Suppressor macrophage treated with lipopolysaccharide for 4 hours (primary cell): ENCODE measurements at regions not wholly inside any gene's neighbourhood (a gene's known extent, or its start where the extent isn't known, plus 50 kb on each side); places are given as distances from the start of the nearest gene placed in this dataset.
A peak's percentile ranks its signal among the peaks of the same experiment; 100 is the strongest.

Source experiments
- DNase-seq: peaks from one replicate; pipeline ENCODE4 v3.0.0-alpha.2; 2020

GRCh38 chr2:9135822-9136558 lies 70.6 kb upstream of the ASAP2 start:
- DNase-seq: no peak

- no peak for DNase-seq
Observed at GRCh38 chr2:9127316-9127715, 79.3 kb upstream of the ASAP2 start.

GRCh38 chr2:9126540-9126939 lies 80.1 kb upstream of the ASAP2 start:
- no peak for DNase-seq

GRCh38 chr2:9124231-9124741 lies 82.3 kb upstream of the ASAP2 start:
- no peak for DNase-seq

GRCh38 chr2:9123069-9123468 lies 83.5 kb upstream of the ASAP2 start:
- DNase-seq: no peak

GRCh38 chr2:9122367-9122766 lies 84.2 kb upstream of the ASAP2 start:
- DNase-seq: no peak

GRCh38 chr2:9118383-9118960 lies 88.1 kb upstream of the ASAP2 start:
- DNase-seq: no peak

- DNase-seq: no peak
Observed at GRCh38 chr2:9115229-9115628, 91.4 kb upstream of the ASAP2 start.

GRCh38 chr2:9114458-9114857 lies 92.2 kb upstream of the ASAP2 start:
- no peak for DNase-seq

GRCh38 chr2:9113916-9114315 lies 92.7 kb upstream of the ASAP2 start:
- DNase-seq: no peak

GRCh38 chr2:9113262-9113661 lies 93.3 kb upstream of the ASAP2 start:
- no peak for DNase-seq

GRCh38 chr2:9112079-9112721 lies 94.4 kb upstream of the ASAP2 start:
- DNase-seq: peak; percentile 14

GRCh38 chr2:9110893-9111569 lies 95.6 kb upstream of the ASAP2 start:
- DNase-seq: no peak

GRCh38 chr2:9110346-9110884 lies 96.2 kb upstream of the ASAP2 start:
- DNase-seq: no peak

- no peak for DNase-seq
Observed at GRCh38 chr2:9109871-9110270, 96.7 kb upstream of the ASAP2 start.

- no peak for DNase-seq
Observed at GRCh38 chr2:9108210-9108967, 98.2 kb upstream of the ASAP2 start.

- DNase-seq: no peak
Observed at GRCh38 chr2:9107168-9108025, 99.2 kb upstream of the ASAP2 start.

- no peak for DNase-seq
Observed at GRCh38 chr2:9106338-9107167, 100.1 kb upstream of the ASAP2 start.

- DNase-seq: no peak
Observed at GRCh38 chr2:9105601-9106337, 100.8 kb upstream of the ASAP2 start.
